Osteoblast (primary cell): ENCODE measurements at regions not wholly inside any gene's neighbourhood (a gene's known extent, or its start where the extent isn't known, plus 50 kb on each side); places are given as distances from the start of the nearest gene placed in this dataset.

Source experiments
- DNase-seq: peaks from one replicate; pipeline ENCODE4 v3.0.0; 2011; ENCODE audit warnings: low spot score, mixed read lengths; ENCODE audit not compliant: insufficient read length; ENCODE audit errors: missing footprints
- H2AFZ ChIP-seq: 2 replicates; pipeline ENCODE4 v1.6.0; 2011; ENCODE audit warnings: mild to moderate bottlenecking, low read length
- H3K27ac ChIP-seq: 2 replicates; pipeline ENCODE4 v1.5.1; 2011; ENCODE audit warnings: mild to moderate bottlenecking, low read depth, low read length, moderate library complexity
- H3K27me3 ChIP-seq: 2 replicates; pipeline ENCODE4 v1.6.0; 2012; ENCODE audit warnings: mild to moderate bottlenecking, control low read depth, inconsistent platforms, low read length, moderate library complexity; ENCODE audit not compliant: insufficient read depth
- H3K36me3 ChIP-seq: 2 replicates; pipeline ENCODE4 v1.5.1; 2011; ENCODE audit warnings: mild to moderate bottlenecking, low read length, control low read depth, moderate library complexity; ENCODE audit not compliant: insufficient read depth
- H3K4me1 ChIP-seq: 2 replicates; pipeline ENCODE4 v1.5.1; 2011; ENCODE audit warnings: mild to moderate bottlenecking, low read length, control low read depth, moderate library complexity; ENCODE audit not compliant: insufficient read depth
- H3K4me2 ChIP-seq: 2 replicates; pipeline ENCODE4 v1.6.0; 2011; ENCODE audit warnings: mild to moderate bottlenecking, low read length; ENCODE audit not compliant: insufficient read depth
- H3K4me3 ChIP-seq: fragments of 200-600 bp; sonication (generic); 3 replicates; pipeline ENCODE4 v1.5.1; 2012; ENCODE audit warnings: mild to moderate bottlenecking, low read length, inconsistent platforms; ENCODE audit not compliant: insufficient read depth
- H3K79me2 ChIP-seq: 2 replicates; pipeline ENCODE4 v1.6.0; 2012; ENCODE audit warnings: mild to moderate bottlenecking, low read length, control low read depth, inconsistent platforms; ENCODE audit not compliant: insufficient read depth
- H3K9me3 ChIP-seq: 2 replicates; pipeline ENCODE4 v1.5.1; 2011; ENCODE audit warnings: low read depth, low read length, control low read depth
- H4K20me1 ChIP-seq: 2 replicates; pipeline ENCODE4 v1.6.0; 2012; ENCODE audit warnings: mild to moderate bottlenecking, low read length, control low read depth; ENCODE audit not compliant: insufficient read depth
- TF ChIP-seq, protein P1 (sequence below): IDR thresholded peaks from 2 replicates; pipeline ENCODE4 v1.5.1; 2011; ENCODE audit warnings: mild to moderate bottlenecking, low read depth, low read length, moderate library complexity; ENCODE audit errors: extremely low read depth

DNA sequence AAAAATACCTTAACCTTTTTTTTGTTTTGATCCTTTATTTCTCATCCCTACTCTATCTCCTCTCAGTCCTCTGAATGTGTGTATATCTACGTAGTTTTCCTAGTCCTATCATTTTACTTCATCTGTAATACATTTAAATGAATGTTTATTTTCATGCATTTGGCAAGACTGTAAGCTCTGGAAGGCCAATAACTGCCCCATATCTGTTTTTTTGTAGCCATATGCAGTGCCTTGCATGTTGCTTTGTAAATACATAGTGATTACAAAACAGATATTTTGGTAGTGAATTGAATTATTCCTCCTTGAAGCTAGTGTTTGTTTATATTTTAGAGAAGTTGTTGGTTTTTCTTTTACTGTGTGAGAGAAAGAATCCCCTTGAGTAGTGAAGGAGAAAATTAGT is 450.2 kb downstream of the PCDH18 start:
- H4K20me1 ChIP-seq, result no peaks in the 10 kb centered on the region
- H3K27me3 ChIP-seq, result no peaks in the 10 kb centered on the region
- H3K36me3 ChIP-seq, result no peaks in the 10 kb centered on the region
- no peak overlapping the region for H3K27ac ChIP-seq
- no peak overlapping the region for H3K4me3 ChIP-seq
- H3K9me3 ChIP-seq, result no peaks in the 10 kb centered on the region
- TF ChIP-seq, protein P1, sequence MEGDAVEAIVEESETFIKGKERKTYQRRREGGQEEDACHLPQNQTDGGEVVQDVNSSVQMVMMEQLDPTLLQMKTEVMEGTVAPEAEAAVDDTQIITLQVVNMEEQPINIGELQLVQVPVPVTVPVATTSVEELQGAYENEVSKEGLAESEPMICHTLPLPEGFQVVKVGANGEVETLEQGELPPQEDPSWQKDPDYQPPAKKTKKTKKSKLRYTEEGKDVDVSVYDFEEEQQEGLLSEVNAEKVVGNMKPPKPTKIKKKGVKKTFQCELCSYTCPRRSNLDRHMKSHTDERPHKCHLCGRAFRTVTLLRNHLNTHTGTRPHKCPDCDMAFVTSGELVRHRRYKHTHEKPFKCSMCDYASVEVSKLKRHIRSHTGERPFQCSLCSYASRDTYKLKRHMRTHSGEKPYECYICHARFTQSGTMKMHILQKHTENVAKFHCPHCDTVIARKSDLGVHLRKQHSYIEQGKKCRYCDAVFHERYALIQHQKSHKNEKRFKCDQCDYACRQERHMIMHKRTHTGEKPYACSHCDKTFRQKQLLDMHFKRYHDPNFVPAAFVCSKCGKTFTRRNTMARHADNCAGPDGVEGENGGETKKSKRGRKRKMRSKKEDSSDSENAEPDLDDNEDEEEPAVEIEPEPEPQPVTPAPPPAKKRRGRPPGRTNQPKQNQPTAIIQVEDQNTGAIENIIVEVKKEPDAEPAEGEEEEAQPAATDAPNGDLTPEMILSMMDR, result no peak
- no peak overlapping the region for H3K4me2 ChIP-seq
- no peak overlapping the region for H2AFZ ChIP-seq
- H3K79me2 ChIP-seq, result no peaks in the 10 kb centered on the region
- no peak for DNase-seq
- no peaks in the 10 kb centered on the region for H3K4me1 ChIP-seq

DNA sequence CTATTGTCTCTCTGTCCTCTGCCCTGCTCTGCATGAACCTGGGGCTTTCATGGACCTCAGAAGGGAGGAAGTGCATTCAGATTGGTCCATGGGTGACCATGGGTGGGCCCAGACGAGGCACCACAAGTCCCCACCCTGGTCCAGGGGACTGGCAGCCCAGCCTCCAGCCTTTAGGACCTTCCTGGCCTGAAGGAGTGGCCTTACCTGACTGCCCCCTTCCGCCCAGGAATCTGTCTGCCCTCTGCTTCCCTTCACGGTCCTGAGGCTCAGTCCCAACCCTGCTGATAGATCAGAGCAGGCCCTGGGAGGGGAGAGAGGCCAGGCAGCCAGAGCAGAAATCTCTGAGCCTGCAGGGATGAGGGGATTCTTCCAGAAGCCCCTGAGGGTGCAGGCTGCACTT is 455.4 kb downstream of the PCDH18 start:
- no peaks in the 10 kb centered on the region for H3K9me3 ChIP-seq
- no peak for DNase-seq
- no peak overlapping the region for H3K4me2 ChIP-seq
- H3K36me3 ChIP-seq, result no peaks in the 10 kb centered on the region
- TF ChIP-seq, protein P1, result no peak
- no peaks in the 10 kb centered on the region for H4K20me1 ChIP-seq
- H3K79me2 ChIP-seq, result no peaks in the 10 kb centered on the region
- no peaks in the 10 kb centered on the region for H3K4me1 ChIP-seq
- H3K4me3 ChIP-seq, result no peak overlapping the region
- no peaks in the 10 kb centered on the region for H3K27me3 ChIP-seq
- no peak overlapping the region for H3K27ac ChIP-seq
- no peak overlapping the region for H2AFZ ChIP-seq

- H3K4me3 ChIP-seq, result no peak overlapping the region
- DNase-seq, result no peak
- H2AFZ ChIP-seq, result no peak overlapping the region
- H3K9me3 ChIP-seq, result no peaks in the 10 kb centered on the region
- no peaks in the 10 kb centered on the region for H3K27me3 ChIP-seq
- H4K20me1 ChIP-seq, result no peaks in the 10 kb centered on the region
- H3K79me2 ChIP-seq, result no peaks in the 10 kb centered on the region
- H3K4me2 ChIP-seq, result no peak overlapping the region
- H3K36me3 ChIP-seq, result no peaks in the 10 kb centered on the region
- H3K4me1 ChIP-seq, result no peaks in the 10 kb centered on the region
- H3K27ac ChIP-seq, result no peak overlapping the region
- TF ChIP-seq, protein P1, result no peak
Measured at GRCh38 chr4:137075586-137075985, 456.7 kb downstream of the PCDH18 start.

DNA sequence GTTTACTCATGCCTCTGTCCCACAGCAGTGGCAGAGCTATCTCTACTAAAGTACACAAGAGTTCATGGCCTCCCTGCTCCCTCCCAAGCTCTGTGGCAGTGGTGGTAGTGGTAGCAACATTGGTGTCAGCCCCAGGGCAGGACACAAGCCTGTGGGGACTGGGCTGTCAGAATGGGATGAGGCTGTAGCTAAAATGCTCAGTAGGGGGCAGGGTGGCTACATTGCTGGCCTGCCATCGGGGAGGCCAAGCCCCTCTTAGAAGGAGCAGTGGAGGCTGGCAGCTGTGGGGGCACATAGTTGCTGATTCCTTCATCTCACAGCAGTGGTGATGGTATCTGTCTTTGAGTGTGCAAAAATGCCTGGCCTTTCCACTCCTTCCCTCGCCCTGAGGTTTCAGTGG is 461.7 kb downstream of the PCDH18 start:
- TF ChIP-seq, protein P1, result no peak
- H3K27me3 ChIP-seq, result no peaks in the 10 kb centered on the region
- no peaks in the 10 kb centered on the region for H3K4me1 ChIP-seq
- no peak for DNase-seq
- H2AFZ ChIP-seq, result no peak overlapping the region
- H3K9me3 ChIP-seq, result no peaks in the 10 kb centered on the region
- H3K79me2 ChIP-seq, result no peaks in the 10 kb centered on the region
- H3K36me3 ChIP-seq, result no peaks in the 10 kb centered on the region
- no peak overlapping the region for H3K4me3 ChIP-seq
- no peaks in the 10 kb centered on the region for H4K20me1 ChIP-seq
- no peak overlapping the region for H3K4me2 ChIP-seq
- no peak overlapping the region for H3K27ac ChIP-seq
